22Rv1 (cell line): ENCODE measurements at regions not wholly inside any gene's neighbourhood (a gene's known extent, or its start where the extent isn't known, plus 50 kb on each side); places are given as distances from the start of the nearest gene placed in this dataset.

Source experiments
- H3K27ac ChIP-seq: fragments of 450-650 bp; 2 replicates; pipeline ENCODE4 v1.5.1; 2017
- ZFX ChIP-seq: fragments of 450-650 bp; IDR thresholded peaks from 2 replicates; pipeline ENCODE4 v1.6.1; 2017; ENCODE audit warnings: antibody characterized with exemption, borderline replicate concordance
- TF ChIP-seq, protein P1 (sequence below): fragments of 450-650 bp; IDR thresholded peaks from 2 replicates; pipeline ENCODE4 v1.5.1; 2017; ENCODE audit warnings: mild to moderate bottlenecking

- TF ChIP-seq ZFX = no peak
- TF ChIP-seq, protein P1, sequence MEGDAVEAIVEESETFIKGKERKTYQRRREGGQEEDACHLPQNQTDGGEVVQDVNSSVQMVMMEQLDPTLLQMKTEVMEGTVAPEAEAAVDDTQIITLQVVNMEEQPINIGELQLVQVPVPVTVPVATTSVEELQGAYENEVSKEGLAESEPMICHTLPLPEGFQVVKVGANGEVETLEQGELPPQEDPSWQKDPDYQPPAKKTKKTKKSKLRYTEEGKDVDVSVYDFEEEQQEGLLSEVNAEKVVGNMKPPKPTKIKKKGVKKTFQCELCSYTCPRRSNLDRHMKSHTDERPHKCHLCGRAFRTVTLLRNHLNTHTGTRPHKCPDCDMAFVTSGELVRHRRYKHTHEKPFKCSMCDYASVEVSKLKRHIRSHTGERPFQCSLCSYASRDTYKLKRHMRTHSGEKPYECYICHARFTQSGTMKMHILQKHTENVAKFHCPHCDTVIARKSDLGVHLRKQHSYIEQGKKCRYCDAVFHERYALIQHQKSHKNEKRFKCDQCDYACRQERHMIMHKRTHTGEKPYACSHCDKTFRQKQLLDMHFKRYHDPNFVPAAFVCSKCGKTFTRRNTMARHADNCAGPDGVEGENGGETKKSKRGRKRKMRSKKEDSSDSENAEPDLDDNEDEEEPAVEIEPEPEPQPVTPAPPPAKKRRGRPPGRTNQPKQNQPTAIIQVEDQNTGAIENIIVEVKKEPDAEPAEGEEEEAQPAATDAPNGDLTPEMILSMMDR = no peak
- H3K27ac ChIP-seq = no peak overlapping the region
These were observed 425.3 kb downstream of the ZEB2 start for GRCh38 chr2:144094408-144095151.

GRCh38 chr2:144091622-144092021, 428.3 kb downstream of the ZEB2 start:
- TF ChIP-seq ZFX = no peak
- H3K27ac ChIP-seq = no peak overlapping the region

DNA sequence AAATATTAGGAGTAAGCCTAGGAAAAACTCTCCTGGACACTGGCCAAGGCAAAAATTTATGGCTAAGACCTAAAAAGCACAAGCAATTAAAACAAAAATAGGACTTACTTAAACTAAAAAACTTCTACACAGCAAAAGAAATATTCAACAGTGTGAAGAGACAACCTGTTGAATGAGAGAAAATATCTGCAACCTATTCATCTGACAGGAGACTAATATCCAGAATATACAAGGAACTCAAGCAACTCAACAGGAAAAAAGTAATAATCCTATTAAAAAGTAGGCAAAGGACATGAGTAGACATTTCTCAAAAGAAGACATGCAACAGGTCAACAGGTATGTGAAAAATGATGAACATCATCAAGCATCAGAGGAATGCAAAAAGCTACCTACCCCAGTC, 431.1 kb downstream of the ZEB2 start:
- H3K27ac ChIP-seq = no peak overlapping the region
- TF ChIP-seq, protein P1 = no peak
- no peak for TF ChIP-seq ZFX

- no peak overlapping the region for H3K27ac ChIP-seq
These were observed 433.0 kb downstream of the ZEB2 start for GRCh38 chr2:144086965-144087364.

GRCh38 chr2:144085016-144085415, 434.9 kb downstream of the ZEB2 start:
- no peak overlapping the region for H3K27ac ChIP-seq
- TF ChIP-seq, protein P1 = no peak
- TF ChIP-seq ZFX = no peak

More at GRCh38 chr2:144086965-144087364, 433.0 kb downstream of the ZEB2 start:
- TF ChIP-seq, protein P1 = no peak
- TF ChIP-seq ZFX = no peak

DNA sequence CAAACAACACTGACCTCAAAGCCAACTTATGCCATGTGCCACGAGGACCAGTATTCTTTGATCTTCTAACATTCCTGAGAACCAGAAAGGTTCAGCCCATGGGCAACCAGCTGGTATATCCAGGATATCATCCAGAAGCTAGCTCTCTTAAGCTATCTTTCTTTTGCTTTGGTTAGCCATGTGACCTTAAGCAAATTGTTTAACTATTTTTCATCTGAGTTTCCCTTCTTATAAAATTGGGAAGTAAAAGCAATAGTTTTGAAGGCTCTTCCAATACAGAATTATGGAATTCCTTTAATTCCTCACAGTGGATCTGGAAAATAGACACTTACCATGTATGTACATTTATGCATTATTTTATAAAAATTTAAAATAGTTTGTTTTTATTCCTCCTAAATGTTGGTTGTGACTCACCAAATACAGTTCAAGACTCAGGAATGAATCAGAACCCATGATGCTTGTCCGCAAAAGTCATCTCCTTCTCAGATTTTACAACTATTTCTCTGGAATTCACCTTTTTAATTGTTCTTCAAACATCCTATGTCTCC, 435.7 kb downstream of the ZEB2 start:
- TF ChIP-seq, protein P1 = no peak
- H3K27ac ChIP-seq = no peak overlapping the region

DNA sequence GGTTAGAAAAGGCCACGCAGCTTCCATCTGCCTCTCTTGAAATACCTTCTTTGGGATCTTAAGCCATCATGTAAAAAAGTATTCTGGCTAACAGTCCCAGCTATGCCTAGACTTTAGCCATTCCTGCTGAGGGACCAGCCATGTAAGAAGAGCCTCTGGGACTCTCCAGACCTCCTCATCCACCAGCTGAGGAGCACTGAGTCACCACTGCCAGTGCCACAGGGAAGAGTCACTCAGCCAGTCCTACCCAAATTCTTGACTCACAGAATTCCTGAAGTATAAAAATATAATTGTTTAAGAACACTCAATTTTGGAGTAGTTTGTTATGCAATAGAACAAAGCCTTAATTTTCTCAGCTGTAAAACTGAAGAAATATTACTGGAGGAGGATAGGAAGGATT, 436.7 kb downstream of the ZEB2 start:
- no peak for TF ChIP-seq ZFX
- TF ChIP-seq, protein P1 = no peak
- H3K27ac ChIP-seq = no peak overlapping the region
